SHP77 treated with DMSO at 0.1 percent for 48 hours (cell line): ENCODE measurements at regions not wholly inside any gene's neighbourhood (a gene's known extent, or its start where the extent isn't known, plus 50 kb on each side); places are given as distances from the start of the nearest gene placed in this dataset.
"Not testable (repeated sequence)": the region's sequence is repeated elsewhere in the genome, so short reads cannot be mapped to it uniquely, and the experiment has no call there.

Experiments used
- DNase-seq: peaks from one replicate; lab custom pipeline; 2025; lab: John Stamatoyannopoulos, UW

- no peak for DNase-seq
These were observed 193.9 kb downstream of the ANKRD7 start for GRCh38 chr7:118418433-118418832.

- no peak for DNase-seq
These were observed 196.4 kb downstream of the ANKRD7 start for GRCh38 chr7:118420888-118421287.

DNA sequence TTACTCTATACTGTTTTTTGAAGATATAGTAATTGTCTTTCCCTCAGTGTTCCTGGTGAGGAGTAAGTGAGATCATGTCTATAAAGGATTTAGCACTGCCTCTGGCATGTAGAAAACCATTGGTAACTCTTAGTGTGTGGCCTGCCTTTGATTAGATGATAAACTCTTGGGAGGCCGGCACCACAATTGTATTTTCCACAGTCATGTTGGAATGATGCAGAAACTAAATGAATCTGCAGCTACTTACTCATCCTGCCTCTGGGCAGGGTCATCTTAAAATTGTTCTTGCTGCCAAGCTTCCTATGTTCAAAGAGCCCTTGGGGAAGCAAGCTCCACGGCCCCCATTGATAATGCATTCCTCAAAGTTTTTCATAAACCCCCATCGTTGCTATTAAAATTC is 204.6 kb downstream of the ANKRD7 start:
- DNase-seq: no peak

GRCh38 chr7:118436663-118437062 is 212.2 kb downstream of the ANKRD7 start:
- DNase-seq: no peak

DNA sequence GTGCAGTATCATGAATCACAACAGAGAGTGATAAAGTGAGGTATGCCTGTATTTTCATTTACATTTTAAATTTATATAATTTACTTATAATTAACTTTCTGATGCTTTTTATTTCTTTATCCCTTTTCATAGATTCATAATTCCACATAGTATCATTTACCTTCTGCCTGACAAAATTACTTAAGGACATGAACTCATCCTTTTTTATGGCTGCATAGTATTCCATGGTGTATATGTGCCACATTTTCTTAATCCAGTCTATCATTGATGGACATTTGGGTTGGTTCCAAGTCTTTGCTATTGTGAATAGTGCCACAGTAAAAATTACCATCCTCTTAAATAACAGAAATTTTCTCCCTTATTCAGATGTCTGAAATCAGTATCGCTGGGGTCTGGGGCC is 224.5 kb downstream of the ANKRD7 start:
- DNase-seq: not testable (repeated sequence)

DNA sequence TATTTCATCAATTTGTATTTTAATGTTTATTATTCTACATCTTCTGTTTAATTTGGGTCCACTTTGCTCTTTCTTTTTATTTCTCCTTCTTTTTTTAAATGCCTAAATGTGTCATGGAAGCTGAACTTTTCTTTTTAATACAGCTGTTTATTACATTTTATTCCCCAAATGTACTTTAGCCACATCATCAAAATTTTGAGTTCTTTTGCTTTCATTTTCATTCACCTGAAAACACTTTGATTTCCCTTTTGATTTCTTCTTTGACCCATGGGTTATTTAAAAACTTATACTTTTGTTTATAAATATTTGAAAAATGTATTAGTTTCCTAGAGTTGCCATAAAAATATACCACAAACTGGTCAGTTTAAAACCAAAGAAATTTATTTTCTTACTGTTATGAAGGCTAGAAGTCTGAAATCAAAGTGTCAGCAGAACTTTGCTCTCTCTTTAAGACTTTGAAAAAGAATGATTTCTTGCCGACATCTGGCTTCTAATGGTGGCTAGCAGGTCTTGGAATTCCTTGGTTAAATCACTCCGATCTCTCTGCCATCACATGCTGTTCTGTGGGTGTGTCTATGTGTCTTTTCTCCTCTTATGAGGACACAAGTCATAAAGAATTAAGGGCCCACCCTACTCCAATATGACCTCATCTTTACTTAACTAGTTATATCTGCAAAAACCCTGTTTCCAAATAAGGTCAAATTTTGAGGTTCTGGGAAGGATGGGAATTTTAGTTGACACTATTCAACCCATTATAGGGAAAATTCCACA is 225.5 kb downstream of the ANKRD7 start:
- DNase-seq: no peak

DNA sequence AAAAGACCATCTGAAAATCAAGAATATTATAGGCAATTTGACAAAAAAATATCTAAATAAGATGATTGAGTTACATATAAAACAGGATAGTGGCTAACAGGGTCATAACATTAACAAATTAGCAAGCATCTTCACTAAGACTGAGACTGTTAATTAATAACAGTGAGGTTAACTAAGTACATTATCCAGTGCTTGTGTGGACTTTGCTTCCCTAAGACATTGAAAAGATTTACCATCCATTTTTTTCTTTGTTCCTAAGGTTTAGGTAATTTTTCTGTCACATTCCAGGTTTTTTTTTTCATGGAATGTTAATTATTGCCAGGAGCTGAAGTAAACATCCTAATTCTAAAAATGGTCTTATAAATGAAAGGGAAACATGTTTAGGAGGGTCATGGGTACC is 227.6 kb downstream of the ANKRD7 start:
- no peak for DNase-seq

- no peak for DNase-seq
These were observed 242.9 kb downstream of the ANKRD7 start for GRCh38 chr7:118467381-118467780.

DNA sequence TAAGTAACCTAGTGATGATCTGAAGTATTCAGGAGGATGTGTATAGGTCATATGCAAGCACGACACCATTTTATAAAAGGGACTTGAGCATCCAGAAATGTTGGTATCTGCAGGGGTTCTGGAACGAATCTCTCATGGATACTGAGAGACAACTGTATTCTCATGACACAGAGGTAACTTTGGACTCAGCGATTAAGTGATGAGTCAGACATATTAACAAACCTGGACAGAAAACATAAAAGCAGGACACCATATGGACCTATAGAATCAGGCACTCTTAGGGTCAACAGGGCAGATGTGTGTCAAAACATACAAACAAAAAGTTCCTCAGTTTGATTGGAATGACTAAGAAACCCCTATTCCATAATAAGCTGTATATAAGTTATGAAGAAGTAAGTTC is 248.1 kb downstream of the ANKRD7 start:
- no peak for DNase-seq

- DNase-seq: no peak
These were observed 248.8 kb downstream of the ANKRD7 start for GRCh38 chr7:118473271-118473670.

GRCh38 chr7:118476036-118476435 is 251.5 kb downstream of the ANKRD7 start:
- no peak for DNase-seq

DNA sequence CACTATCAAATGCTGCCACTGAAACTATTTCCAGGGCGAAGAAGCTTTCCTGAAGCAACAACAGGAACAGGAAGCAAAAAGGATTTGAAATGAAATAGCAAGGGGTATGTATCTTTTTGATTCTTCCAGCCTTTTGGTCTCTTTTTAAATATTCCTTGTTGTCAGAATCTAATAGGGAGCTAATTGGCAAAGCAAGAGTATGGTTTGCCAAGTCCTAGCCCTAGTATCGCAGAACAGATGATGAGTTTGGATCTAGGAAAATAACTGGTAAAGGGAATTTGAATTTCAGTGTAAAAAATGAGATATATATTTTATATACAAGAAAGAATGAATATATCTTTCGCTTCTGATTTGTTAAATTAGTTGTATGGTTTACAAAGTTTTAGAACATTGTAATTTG is 252.5 kb downstream of the ANKRD7 start:
- no peak for DNase-seq

GRCh38 chr7:118478236-118478635 is 253.7 kb downstream of the ANKRD7 start:
- no peak for DNase-seq

GRCh38 chr7:118478931-118479330 is 254.4 kb downstream of the ANKRD7 start:
- DNase-seq: no peak

DNA sequence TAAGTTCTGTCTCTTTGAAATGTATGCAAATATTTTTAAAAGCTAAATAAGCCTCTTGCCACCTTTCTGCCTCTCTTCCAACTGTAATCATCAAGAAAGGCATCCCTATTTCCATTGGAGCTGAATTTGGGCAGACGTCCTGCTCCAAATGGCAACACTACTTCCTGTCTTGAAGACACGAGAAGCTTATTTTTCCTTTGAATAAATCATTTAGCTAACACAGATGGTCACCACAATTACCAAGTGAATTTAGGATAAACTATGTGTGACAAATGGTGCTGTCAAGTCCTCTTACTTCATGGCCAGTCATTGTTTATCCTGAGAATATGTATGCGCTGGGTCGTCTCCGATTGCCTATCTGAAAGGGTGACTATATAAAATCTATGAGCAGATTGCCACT is 268.0 kb downstream of the ANKRD7 start:
- DNase-seq: peak; percentile 61

GRCh38 chr7:118496138-118496644 is 271.7 kb downstream of the ANKRD7 start:
- no peak for DNase-seq

- no peak for DNase-seq
These were observed 277.7 kb downstream of the ANKRD7 start for GRCh38 chr7:118502235-118502634.

GRCh38 chr7:118511146-118511545 is 286.6 kb downstream of the ANKRD7 start:
- DNase-seq: no peak

GRCh38 chr7:118517275-118517674 is 292.8 kb downstream of the ANKRD7 start:
- DNase-seq: no peak

GRCh38 chr7:118525020-118525419 is 300.5 kb downstream of the ANKRD7 start:
- no peak for DNase-seq

- no peak for DNase-seq
These were observed 307.1 kb downstream of the ANKRD7 start for GRCh38 chr7:118531566-118531965.

- DNase-seq: no peak
These were observed 334.7 kb downstream of the ANKRD7 start for GRCh38 chr7:118559207-118559606.

- no peak for DNase-seq
These were observed 338.8 kb downstream of the ANKRD7 start for GRCh38 chr7:118563311-118563710.

DNA sequence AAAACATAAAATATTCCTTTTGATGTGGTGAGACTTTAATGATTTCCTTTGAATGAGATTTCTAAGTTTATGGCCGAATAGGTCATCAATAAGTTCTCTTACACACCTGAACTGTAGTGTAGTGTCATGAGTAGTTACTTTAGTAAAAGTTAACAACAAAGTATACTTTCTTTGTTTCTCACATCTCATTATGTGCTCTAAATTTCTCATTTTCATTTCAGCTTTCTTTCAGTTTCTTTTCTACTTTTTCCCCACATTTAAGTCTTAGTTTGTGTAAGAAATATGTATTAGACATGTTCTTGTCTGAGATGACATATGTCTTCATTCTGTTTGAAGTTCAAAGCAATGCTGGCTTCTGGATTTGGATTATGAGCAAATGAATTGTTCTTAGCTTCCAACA is 348.1 kb downstream of the ANKRD7 start:
- DNase-seq: no peak
